GM10248 (cell line): ENCODE measurements at regions not wholly inside any gene's neighbourhood (a gene's known extent, or its start where the extent isn't known, plus 50 kb on each side); places are given as distances from the start of the nearest gene placed in this dataset.

Experiments used
- CTCF ChIA-PET: fragments of 300-600 bp; sonication (Branson Sonifier 250); formaldehyde crosslinking; extraction: SDS; loops from one replicate; lab custom pipeline; 2021; ENCODE audit warnings: antibody characterized with exemption; lab: Yijun Ruan, JAX
- POLR2A ChIA-PET: fragments of 350-650 bp; sonication (Branson Sonifier 250); formaldehyde crosslinking; extraction: SDS; loops from one replicate; lab custom pipeline; 2020; ENCODE audit warnings: antibody characterized with exemption; lab: Yijun Ruan, JAX
- DNase-seq: peaks from one replicate; pipeline ENCODE4 v3.0.0; 2012; ENCODE audit errors: extremely low spot score
- TF ChIP-seq, protein P1 (sequence below): IDR thresholded peaks from 2 replicates; pipeline ENCODE4 v1.5.1; 2012; ENCODE audit warnings: mild to moderate bottlenecking, low read depth; ENCODE audit errors: extremely low read depth, missing control alignments, control extremely low read depth

DNA sequence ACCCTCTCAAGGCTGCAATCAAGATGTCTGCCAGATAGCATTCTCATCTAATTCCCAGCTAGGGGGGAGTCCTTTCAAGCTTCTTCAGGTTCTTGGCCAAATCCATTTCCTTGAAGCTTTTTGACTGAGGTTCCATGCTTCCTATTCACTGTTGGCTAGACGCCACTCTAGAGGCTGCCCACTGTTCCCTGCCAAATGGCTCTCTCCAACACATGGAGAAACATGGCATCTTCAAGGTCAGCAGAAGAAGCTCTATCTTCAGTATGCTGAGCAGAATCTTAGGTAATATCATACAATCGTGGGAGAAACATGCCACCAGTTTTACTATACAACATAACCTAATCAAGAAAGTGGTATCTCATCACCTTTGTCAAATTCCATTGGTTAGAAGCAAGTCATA, 1985.1 kb upstream of the CELF4 start:
- TF ChIP-seq, protein P1, sequence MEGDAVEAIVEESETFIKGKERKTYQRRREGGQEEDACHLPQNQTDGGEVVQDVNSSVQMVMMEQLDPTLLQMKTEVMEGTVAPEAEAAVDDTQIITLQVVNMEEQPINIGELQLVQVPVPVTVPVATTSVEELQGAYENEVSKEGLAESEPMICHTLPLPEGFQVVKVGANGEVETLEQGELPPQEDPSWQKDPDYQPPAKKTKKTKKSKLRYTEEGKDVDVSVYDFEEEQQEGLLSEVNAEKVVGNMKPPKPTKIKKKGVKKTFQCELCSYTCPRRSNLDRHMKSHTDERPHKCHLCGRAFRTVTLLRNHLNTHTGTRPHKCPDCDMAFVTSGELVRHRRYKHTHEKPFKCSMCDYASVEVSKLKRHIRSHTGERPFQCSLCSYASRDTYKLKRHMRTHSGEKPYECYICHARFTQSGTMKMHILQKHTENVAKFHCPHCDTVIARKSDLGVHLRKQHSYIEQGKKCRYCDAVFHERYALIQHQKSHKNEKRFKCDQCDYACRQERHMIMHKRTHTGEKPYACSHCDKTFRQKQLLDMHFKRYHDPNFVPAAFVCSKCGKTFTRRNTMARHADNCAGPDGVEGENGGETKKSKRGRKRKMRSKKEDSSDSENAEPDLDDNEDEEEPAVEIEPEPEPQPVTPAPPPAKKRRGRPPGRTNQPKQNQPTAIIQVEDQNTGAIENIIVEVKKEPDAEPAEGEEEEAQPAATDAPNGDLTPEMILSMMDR: no peak
- ChIA-PET POLR2A (no interaction called here), CTCF (interaction anchor here (1.4 kb wide), 1 partner anchor 13 kb away, joined by 6 read pairs; no protein-coding TSS in a partner anchor)
- no peak for DNase-seq

DNA sequence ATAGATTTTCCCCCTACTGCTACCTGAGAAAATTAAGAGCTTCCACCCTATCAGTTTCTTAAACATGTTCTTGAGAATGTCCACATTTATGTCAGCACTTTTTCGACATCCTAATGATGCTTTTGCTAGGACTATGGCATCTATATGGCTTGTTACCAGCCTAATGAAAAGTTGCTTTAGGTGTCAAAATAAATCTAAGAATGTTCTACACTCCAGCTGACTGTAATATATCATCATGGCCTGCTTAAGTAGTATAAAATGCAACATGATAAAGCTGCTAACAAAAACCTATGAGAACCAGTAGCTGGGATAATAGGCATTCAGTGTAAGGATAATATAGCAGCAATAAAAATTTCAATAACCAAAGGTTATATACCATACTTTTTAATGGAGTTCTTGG, 1983.5 kb upstream of the CELF4 start:
- ChIA-PET POLR2A (no interaction called here), CTCF (no interaction called here)
- TF ChIP-seq, protein P1: no peak
- no peak for DNase-seq

DNA sequence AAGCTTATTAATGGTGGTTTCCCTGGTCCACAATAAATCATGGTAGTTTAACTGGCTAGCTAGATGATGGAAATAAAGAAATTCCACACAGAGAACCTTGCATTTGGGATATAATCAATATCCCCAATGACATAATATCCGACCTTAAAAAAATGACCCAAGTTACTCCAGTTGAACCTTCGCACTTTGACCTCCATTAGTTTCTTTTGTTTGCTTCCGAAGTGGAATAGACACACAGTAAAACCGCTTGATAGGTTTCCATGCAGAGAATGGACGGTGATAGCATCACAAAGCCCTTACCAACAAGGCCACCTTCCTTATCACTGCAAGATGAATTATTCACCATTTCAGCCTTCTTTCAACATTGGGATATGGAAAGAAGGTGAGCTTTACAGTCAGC, 1966.1 kb upstream of the CELF4 start:
- ChIA-PET CTCF (interaction anchor here (1.2 kb wide), 1 partner anchor 8 kb away, joined by 5 read pairs; no protein-coding TSS in a partner anchor), POLR2A (no interaction called here)
- no peak for DNase-seq
- TF ChIP-seq, protein P1: no peak

DNA sequence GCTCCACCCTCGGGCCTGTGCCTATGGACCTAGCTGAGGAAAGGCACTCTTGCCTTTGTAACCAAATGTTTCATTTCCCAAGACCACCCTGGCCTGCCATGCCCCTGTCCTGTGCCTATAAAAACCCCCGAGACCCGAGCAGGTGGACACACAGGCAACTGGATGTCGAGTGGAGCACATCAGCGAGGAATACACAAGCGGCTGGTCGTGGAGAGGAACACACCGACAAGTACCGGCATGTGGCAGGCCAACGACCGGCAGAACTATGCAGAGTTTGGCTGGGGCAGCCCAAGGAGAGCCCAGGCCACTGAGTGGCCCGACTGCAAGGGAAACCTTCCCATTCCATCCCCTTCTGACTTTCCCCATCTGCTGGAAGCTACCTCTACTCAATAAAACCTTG, 1963.8 kb upstream of the CELF4 start:
- CTCF ChIA-PET: no interaction called here
- DNase-seq: no peak
- POLR2A ChIA-PET: no interaction called here
- TF ChIP-seq, protein P1: no peak

GRCh38 chr18:39527465-39527864, 1961.9 kb upstream of the CELF4 start:
- DNase-seq: no peak
- POLR2A ChIA-PET: no interaction called here
- TF ChIP-seq, protein P1: no peak
- CTCF ChIA-PET: interaction anchor here (0.9 to 1.6 kb wide), 2 partner anchors 16 to 34 kb away, joined by 3 read pairs; no protein-coding TSS in a partner anchor

GRCh38 chr18:39524370-39524769, 1958.8 kb upstream of the CELF4 start:
- POLR2A ChIA-PET: no interaction called here
- DNase-seq: no peak
- TF ChIP-seq, protein P1: no peak
- CTCF ChIA-PET: interaction anchor here (1.6 kb wide), 1 partner anchor 21 kb away, joined by 3 read pairs; no protein-coding TSS in a partner anchor

GRCh38 chr18:39523281-39523680, 1957.7 kb upstream of the CELF4 start:
- CTCF ChIA-PET: interaction anchor here (1.0 to 1.1 kb wide), 2 partner anchors 8 to 29 kb away, joined by 3 to 5 read pairs; no protein-coding TSS in a partner anchor
- POLR2A ChIA-PET: no interaction called here
- TF ChIP-seq, protein P1: no peak
- DNase-seq: no peak
